ENCODE measurements at regions not wholly inside any gene's neighbourhood (a gene's known extent, or its start where the extent isn't known, plus 50 kb on each side); places are given as distances from the start of the nearest gene placed in this dataset.

DNA sequence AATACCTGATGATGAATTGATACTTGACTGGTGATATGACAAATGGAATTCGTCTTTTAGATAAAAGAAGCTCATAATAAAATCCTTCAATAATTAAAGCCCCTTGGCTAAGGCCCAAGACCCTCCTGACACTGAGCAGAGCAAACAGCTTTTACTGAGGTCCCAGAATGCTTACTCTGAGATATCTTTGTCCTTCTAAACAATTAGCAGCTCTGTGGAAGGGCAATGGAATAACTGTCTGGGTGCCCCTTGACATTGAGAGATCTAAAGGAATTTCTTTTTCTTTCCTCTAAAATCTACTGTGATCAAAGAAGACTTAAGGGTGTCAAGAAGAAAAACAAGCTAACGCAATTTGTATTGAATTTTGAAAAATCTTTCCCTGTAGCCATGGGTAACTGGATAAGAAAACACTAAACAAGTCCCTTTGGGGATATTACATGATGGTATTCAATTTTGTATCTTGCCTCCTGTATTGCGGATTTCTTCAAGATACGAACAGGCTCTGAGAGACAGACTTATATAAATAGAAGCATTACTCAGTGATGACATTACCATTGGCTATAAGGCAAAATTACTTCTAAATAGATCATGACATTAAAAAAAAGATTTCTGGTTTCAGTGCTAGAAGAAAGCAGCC is 128.8 kb downstream of the MREG start (continued):
- TF ChIP-seq TCF7 (CRISPR knock-in tag; IDR thresholded peaks at IDR 0.05; ENCODE audit: low read depth) (no peak), TEAD1 (CRISPR knock-in tag; IDR thresholded peaks at IDR 0.05) (no peak), ESRRA (CRISPR knock-in tag; IDR thresholded peaks at IDR 0.05; ENCODE audit: borderline replicate concordance) (no peak), FOXP1 (CRISPR knock-in tag; IDR thresholded peaks at IDR 0.05; ENCODE audit: borderline replicate concordance) (no peak)
- TF ChIP-seq, protein P1, sequence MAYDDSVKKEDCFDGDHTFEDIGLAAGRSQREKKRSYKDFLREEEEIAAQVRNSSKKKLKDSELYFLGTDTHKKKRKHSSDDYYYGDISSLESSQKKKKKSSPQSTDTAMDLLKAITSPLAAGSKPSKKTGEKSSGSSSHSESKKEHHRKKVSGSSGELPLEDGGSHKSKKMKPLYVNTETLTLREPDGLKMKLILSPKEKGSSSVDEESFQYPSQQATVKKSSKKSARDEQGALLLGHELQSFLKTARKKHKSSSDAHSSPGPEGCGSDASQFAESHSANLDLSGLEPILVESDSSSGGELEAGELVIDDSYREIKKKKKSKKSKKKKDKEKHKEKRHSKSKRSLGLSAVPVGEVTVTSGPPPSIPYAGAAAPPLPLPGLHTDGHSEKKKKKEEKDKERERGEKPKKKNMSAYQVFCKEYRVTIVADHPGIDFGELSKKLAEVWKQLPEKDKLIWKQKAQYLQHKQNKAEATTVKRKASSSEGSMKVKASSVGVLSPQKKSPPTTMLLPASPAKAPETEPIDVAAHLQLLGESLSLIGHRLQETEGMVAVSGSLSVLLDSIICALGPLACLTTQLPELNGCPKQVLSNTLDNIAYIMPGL (CRISPR knock-in tag; IDR thresholded peaks at IDR 0.05) = no peak
- TF ChIP-seq, protein P2, sequence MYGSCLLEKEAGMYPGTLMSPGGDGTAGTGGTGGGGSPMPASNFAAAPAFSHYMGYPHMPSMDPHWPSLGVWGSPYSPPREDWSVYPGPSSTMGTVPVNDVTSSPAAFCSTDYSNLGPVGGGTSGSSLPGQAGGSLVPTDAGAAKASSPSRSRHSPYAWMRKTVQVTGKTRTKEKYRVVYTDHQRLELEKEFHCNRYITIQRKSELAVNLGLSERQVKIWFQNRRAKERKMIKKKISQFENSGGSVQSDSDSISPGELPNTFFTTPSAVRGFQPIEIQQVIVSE (CRISPR knock-in tag; IDR thresholded peaks at IDR 0.05; ENCODE audit: borderline replicate concordance) = no peak
- TF ChIP-seq, protein P3, sequence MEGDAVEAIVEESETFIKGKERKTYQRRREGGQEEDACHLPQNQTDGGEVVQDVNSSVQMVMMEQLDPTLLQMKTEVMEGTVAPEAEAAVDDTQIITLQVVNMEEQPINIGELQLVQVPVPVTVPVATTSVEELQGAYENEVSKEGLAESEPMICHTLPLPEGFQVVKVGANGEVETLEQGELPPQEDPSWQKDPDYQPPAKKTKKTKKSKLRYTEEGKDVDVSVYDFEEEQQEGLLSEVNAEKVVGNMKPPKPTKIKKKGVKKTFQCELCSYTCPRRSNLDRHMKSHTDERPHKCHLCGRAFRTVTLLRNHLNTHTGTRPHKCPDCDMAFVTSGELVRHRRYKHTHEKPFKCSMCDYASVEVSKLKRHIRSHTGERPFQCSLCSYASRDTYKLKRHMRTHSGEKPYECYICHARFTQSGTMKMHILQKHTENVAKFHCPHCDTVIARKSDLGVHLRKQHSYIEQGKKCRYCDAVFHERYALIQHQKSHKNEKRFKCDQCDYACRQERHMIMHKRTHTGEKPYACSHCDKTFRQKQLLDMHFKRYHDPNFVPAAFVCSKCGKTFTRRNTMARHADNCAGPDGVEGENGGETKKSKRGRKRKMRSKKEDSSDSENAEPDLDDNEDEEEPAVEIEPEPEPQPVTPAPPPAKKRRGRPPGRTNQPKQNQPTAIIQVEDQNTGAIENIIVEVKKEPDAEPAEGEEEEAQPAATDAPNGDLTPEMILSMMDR (IDR thresholded peaks at IDR 0.05) = no peak
- TF ChIP-seq, protein P4, sequence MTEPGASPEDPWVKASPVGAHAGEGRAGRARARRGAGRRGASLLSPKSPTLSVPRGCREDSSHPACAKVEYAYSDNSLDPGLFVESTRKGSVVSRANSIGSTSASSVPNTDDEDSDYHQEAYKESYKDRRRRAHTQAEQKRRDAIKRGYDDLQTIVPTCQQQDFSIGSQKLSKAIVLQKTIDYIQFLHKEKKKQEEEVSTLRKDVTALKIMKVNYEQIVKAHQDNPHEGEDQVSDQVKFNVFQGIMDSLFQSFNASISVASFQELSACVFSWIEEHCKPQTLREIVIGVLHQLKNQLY (CRISPR knock-in tag; IDR thresholded peaks at IDR 0.05) = no peak

DNA sequence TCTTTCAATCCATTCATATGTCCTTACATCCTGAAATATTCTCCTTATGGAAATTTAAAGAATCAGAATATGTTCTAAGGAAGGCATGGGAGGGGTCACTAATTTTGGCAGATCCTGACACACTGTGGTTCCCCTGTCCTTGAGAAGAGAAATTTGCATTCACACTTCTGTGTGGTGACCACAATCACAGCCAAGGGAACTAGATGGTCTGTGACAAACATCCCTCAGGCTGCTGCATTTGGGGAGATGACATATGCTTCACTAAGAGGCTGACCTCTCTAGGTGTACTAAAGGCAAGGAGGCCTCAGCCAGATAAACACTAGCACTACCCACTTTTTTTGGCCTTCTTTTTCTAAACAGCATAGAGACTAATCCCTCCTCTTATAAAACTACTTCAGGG is 129.6 kb downstream of the MREG start:
- DNase-seq (ENCODE audit: low spot score) (no peak), ATAC-seq (no peak)
- Mint-ChIP-seq H3K27ac (no peak overlapping the region), H3K27me3 (ENCODE audit: low read depth) (peaks cover 4% of the 10 kb centered on the region; the same call in 1 of the 2 replicates), H3K36me3 (no peaks in the 10 kb centered on the region), H3K9me3 (no peaks in the 10 kb centered on the region), H3K4me3 (no peak overlapping the region), H3K4me1 (peaks cover 6% of the 10 kb centered on the region; the same call in 1 of the 2 replicates)
- CTCF ChIA-PET = no interaction called here
- POLR2A ChIA-PET = no interaction called here
- TF ChIP-seq, protein P1 (CRISPR knock-in tag; IDR thresholded peaks at IDR 0.05) = no peak
- TF ChIP-seq, protein P5, sequence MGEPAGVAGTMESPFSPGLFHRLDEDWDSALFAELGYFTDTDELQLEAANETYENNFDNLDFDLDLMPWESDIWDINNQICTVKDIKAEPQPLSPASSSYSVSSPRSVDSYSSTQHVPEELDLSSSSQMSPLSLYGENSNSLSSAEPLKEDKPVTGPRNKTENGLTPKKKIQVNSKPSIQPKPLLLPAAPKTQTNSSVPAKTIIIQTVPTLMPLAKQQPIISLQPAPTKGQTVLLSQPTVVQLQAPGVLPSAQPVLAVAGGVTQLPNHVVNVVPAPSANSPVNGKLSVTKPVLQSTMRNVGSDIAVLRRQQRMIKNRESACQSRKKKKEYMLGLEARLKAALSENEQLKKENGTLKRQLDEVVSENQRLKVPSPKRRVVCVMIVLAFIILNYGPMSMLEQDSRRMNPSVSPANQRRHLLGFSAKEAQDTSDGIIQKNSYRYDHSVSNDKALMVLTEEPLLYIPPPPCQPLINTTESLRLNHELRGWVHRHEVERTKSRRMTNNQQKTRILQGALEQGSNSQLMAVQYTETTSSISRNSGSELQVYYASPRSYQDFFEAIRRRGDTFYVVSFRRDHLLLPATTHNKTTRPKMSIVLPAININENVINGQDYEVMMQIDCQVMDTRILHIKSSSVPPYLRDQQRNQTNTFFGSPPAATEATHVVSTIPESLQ (CRISPR knock-in tag; IDR thresholded peaks at IDR 0.05) = no peak
- TF ChIP-seq ZNF219 (CRISPR knock-in tag; IDR thresholded peaks at IDR 0.05; ENCODE audit: borderline replicate concordance) (no peak), EMX1 (CRISPR knock-in tag; IDR thresholded peaks at IDR 0.05) (no peak), RELA (CRISPR knock-in tag; IDR thresholded peaks at IDR 0.05; ENCODE audit: borderline replicate concordance) (no peak), ZNF121 (CRISPR knock-in tag; IDR thresholded peaks at IDR 0.05) (no peak), IRF2 (CRISPR knock-in tag; IDR thresholded peaks at IDR 0.05; ENCODE audit: borderline replicate concordance, low read depth) (no peak), ZNF416 (CRISPR knock-in tag; IDR thresholded peaks at IDR 0.05) (no peak), ZNF317 (CRISPR knock-in tag; IDR thresholded peaks at IDR 0.05; ENCODE audit: borderline replicate concordance, low read depth) (no peak), NFE2L1 (CRISPR knock-in tag; IDR thresholded peaks at IDR 0.05) (no peak), OVOL2 (CRISPR knock-in tag; IDR thresholded peaks at IDR 0.05; ENCODE audit: borderline replicate concordance) (no peak), CREB1 (CRISPR knock-in tag; IDR thresholded peaks at IDR 0.05) (no peak), TCF7 (CRISPR knock-in tag; IDR thresholded peaks at IDR 0.05; ENCODE audit: low read depth) (no peak)
- TF ChIP-seq, protein P6, sequence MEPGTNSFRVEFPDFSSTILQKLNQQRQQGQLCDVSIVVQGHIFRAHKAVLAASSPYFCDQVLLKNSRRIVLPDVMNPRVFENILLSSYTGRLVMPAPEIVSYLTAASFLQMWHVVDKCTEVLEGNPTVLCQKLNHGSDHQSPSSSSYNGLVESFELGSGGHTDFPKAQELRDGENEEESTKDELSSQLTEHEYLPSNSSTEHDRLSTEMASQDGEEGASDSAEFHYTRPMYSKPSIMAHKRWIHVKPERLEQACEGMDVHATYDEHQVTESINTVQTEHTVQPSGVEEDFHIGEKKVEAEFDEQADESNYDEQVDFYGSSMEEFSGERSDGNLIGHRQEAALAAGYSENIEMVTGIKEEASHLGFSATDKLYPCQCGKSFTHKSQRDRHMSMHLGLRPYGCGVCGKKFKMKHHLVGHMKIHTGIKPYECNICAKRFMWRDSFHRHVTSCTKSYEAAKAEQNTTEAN (CRISPR knock-in tag; IDR thresholded peaks at IDR 0.05) = no peak
- TF ChIP-seq, protein P7, sequence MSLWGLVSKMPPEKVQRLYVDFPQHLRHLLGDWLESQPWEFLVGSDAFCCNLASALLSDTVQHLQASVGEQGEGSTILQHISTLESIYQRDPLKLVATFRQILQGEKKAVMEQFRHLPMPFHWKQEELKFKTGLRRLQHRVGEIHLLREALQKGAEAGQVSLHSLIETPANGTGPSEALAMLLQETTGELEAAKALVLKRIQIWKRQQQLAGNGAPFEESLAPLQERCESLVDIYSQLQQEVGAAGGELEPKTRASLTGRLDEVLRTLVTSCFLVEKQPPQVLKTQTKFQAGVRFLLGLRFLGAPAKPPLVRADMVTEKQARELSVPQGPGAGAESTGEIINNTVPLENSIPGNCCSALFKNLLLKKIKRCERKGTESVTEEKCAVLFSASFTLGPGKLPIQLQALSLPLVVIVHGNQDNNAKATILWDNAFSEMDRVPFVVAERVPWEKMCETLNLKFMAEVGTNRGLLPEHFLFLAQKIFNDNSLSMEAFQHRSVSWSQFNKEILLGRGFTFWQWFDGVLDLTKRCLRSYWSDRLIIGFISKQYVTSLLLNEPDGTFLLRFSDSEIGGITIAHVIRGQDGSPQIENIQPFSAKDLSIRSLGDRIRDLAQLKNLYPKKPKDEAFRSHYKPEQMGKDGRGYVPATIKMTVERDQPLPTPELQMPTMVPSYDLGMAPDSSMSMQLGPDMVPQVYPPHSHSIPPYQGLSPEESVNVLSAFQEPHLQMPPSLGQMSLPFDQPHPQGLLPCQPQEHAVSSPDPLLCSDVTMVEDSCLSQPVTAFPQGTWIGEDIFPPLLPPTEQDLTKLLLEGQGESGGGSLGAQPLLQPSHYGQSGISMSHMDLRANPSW (CRISPR knock-in tag; conservative IDR thresholded peaks at IDR 0.05; ENCODE audit: low read depth) = no peak
